ENCODE measurements at regions not wholly inside any gene's neighbourhood (a gene's known extent, or its start where the extent isn't known, plus 50 kb on each side); places are given as distances from the start of the nearest gene placed in this dataset.

- Histone ChIP-seq H3K9ac (replicated peaks; ENCODE audit: extremely low read depth, insufficient read depth, low read length) (no peak overlapping the region), H2AFZ (ENCODE audit: low read depth, low read length) (no peak overlapping the region), H3K27ac (ENCODE audit: insufficient read depth, low read depth, low read length) (no peak overlapping the region), H4K20me1 (replicated peaks; ENCODE audit: control insufficient read depth, extremely low read depth, insufficient read depth, low read length) (no peaks in the 10 kb centered on the region), H3K79me2 (ENCODE audit: control insufficient read depth, insufficient read depth, low read length) (no peaks in the 10 kb centered on the region), H3K27me3 (ENCODE audit: control insufficient read depth in 2 of 2, insufficient read depth in 2 of 2, low read length in 2 of 2) (no peaks in the 10 kb centered on the region), H3K4me1 (ENCODE audit: control insufficient read depth, extremely low read depth, insufficient read depth, low read length) (no peaks in the 10 kb centered on the region), H3K9me1 (replicated peaks; ENCODE audit: control insufficient read depth, extremely low read depth, insufficient read depth, low read length) (no peaks in the 10 kb centered on the region), H3K4me2 (ENCODE audit: insufficient read depth, low read length) (no peak overlapping the region), H3K36me3 (ENCODE audit: control insufficient read depth in 2 of 2, extremely low read depth in 1 of 2, insufficient read depth in 2 of 2, low read length in 2 of 2) (no peaks in the 10 kb centered on the region), H3K9me3 (replicated peaks; ENCODE audit: control insufficient read depth, insufficient read depth, low read length) (peaks cover 8% of the 10 kb centered on the region), H3K4me3 (replicated peaks in 1 of 3; ENCODE audit: insufficient read depth in 1 of 3, low read depth in 1 of 3, low read length in 3 of 3) (no peak overlapping the region)
- POLR2A ChIA-PET: no interaction called here
- no TSS peak for BruUV-seq (replicated peaks)
- FAIRE-seq: no peak
- no peak for TF ChIP-seq MYC (IDR thresholded peaks at IDR 0.05; ENCODE audit: low read depth, low read length)
- no peak for TF ChIP-seq CTCF (IDR thresholded peaks at IDR 0.05; ENCODE audit: extremely low read depth in 1 of 2, insufficient read depth in 1 of 2, low read depth in 1 of 2, low read length in 2 of 2)
- no peak for TF ChIP-seq POLR2A (IDR thresholded peaks at IDR 0.05; ENCODE audit: low read depth, low read length)
- no peak for TF ChIP-seq FOS (IDR thresholded peaks at IDR 0.05; ENCODE audit: borderline replicate concordance, insufficient read depth, low read length)
- TF ChIP-seq EZH2 (IDR thresholded peaks at IDR 0.05; ENCODE audit: borderline replicate concordance, low read depth, low read length, severe bottlenecking): no peak
- no peak for TF ChIP-seq GATA2 (IDR thresholded peaks at IDR 0.05; ENCODE audit: insufficient read depth, insufficient read length, low read depth, low read length)
- TF ChIP-seq JUN (IDR thresholded peaks at IDR 0.05; ENCODE audit: borderline replicate concordance, insufficient read depth, insufficient read length, low read depth): no peak
- TF ChIP-seq POLR2AphosphoS5 (IDR thresholded peaks at IDR 0.05; ENCODE audit: insufficient read depth, low read depth, low read length): no peak
- CTCF ChIA-PET: no interaction called here
- DNase-seq (ENCODE audit: low read depth, low spot score): no peak
- intact Hi-C loops (cut with micrococcal nuclease): no loop called here
- dilution Hi-C loops (cut with MboI; ENCODE audit: extremely low pct_ligation_motif_present, low sequenced_read_pairs): no loop called here
Observed at GRCh38 chr5:5602554-5602953, 180.1 kb downstream of the ICE1 start.
